Activated naive CD8-positive, alpha-beta T cell (primary cell): ENCODE measurements at regions not wholly inside any gene's neighbourhood (a gene's known extent, or its start where the extent isn't known, plus 50 kb on each side); places are given as distances from the start of the nearest gene placed in this dataset.

Experiments
- H3K27ac Mint-ChIP-seq: one replicate; pipeline ENCODE4 v1.8.0; 2021; ENCODE audit warnings: mixed read lengths
- H3K27me3 Mint-ChIP-seq: one replicate; pipeline ENCODE4 v1.8.0; 2021; ENCODE audit warnings: mixed read lengths
- H3K36me3 Mint-ChIP-seq: one replicate; pipeline ENCODE4 v1.8.0; 2021; ENCODE audit warnings: mixed read lengths
- H3K4me1 Mint-ChIP-seq: one replicate; pipeline ENCODE4 v1.8.0; 2021; ENCODE audit warnings: low read depth, mixed read lengths
- H3K4me3 Mint-ChIP-seq: one replicate; pipeline ENCODE4 v1.8.0; 2021; ENCODE audit warnings: mild to moderate bottlenecking, mixed read lengths
- H3K9me3 Mint-ChIP-seq: one replicate; pipeline ENCODE4 v1.8.0; 2021; ENCODE audit warnings: low read depth, mixed read lengths

- peaks cover 10% of the 10 kb centered on the region for H3K27me3 Mint-ChIP-seq
Measured at GRCh38 chr10:78720091-78720490, 348.7 kb upstream of the ZMIZ1 start.

GRCh38 chr10:78721231-78721630 is 347.5 kb upstream of the ZMIZ1 start:
- Mint-ChIP-seq H3K4me3 (no peak overlapping the region), H3K27me3 (peaks cover 10% of the 10 kb centered on the region), H3K4me1 (no peaks in the 10 kb centered on the region), H3K9me3 (no peaks in the 10 kb centered on the region), H3K36me3 (no peaks in the 10 kb centered on the region), H3K27ac (no peak overlapping the region)

More at GRCh38 chr10:78720091-78720490, 348.7 kb upstream of the ZMIZ1 start:
- Mint-ChIP-seq H3K27ac (no peak overlapping the region), H3K9me3 (no peaks in the 10 kb centered on the region), H3K4me1 (no peaks in the 10 kb centered on the region), H3K4me3 (no peak overlapping the region), H3K36me3 (no peaks in the 10 kb centered on the region)

GRCh38 chr10:78724846-78725245 is 343.9 kb upstream of the ZMIZ1 start:
- Mint-ChIP-seq H3K27ac (no peak overlapping the region), H3K4me3 (no peak overlapping the region), H3K36me3 (no peaks in the 10 kb centered on the region), H3K4me1 (no peaks in the 10 kb centered on the region), H3K9me3 (no peaks in the 10 kb centered on the region), H3K27me3 (peaks cover 8% of the 10 kb centered on the region)

- H3K4me3 Mint-ChIP-seq = no peak overlapping the region
- H3K36me3 Mint-ChIP-seq = no peaks in the 10 kb centered on the region
- H3K9me3 Mint-ChIP-seq = no peaks in the 10 kb centered on the region
- peaks cover 3% of the 10 kb centered on the region for H3K27me3 Mint-ChIP-seq
- H3K4me1 Mint-ChIP-seq = no peaks in the 10 kb centered on the region
- H3K27ac Mint-ChIP-seq = no peak overlapping the region
Measured at GRCh38 chr10:78726171-78726570, 342.6 kb upstream of the ZMIZ1 start.

GRCh38 chr10:78727251-78727650 is 341.5 kb upstream of the ZMIZ1 start:
- no peaks in the 10 kb centered on the region for H3K9me3 Mint-ChIP-seq
- H3K36me3 Mint-ChIP-seq = no peaks in the 10 kb centered on the region
- H3K4me3 Mint-ChIP-seq = no peak overlapping the region
- no peaks in the 10 kb centered on the region for H3K4me1 Mint-ChIP-seq
- peaks cover 2% of the 10 kb centered on the region for H3K27me3 Mint-ChIP-seq
- H3K27ac Mint-ChIP-seq = no peak overlapping the region

- peaks cover 2% of the 10 kb centered on the region for H3K27me3 Mint-ChIP-seq
- H3K27ac Mint-ChIP-seq = no peak overlapping the region
- H3K4me3 Mint-ChIP-seq = no peak overlapping the region
- H3K36me3 Mint-ChIP-seq = no peaks in the 10 kb centered on the region
- no peaks in the 10 kb centered on the region for H3K9me3 Mint-ChIP-seq
- no peaks in the 10 kb centered on the region for H3K4me1 Mint-ChIP-seq
Measured at GRCh38 chr10:78727728-78728127, 341.0 kb upstream of the ZMIZ1 start.

GRCh38 chr10:78728176-78728575 is 340.6 kb upstream of the ZMIZ1 start:
- no peaks in the 10 kb centered on the region for H3K4me1 Mint-ChIP-seq
- H3K27me3 Mint-ChIP-seq = peaks cover 2% of the 10 kb centered on the region
- H3K9me3 Mint-ChIP-seq = no peaks in the 10 kb centered on the region
- H3K4me3 Mint-ChIP-seq = no peak overlapping the region
- H3K27ac Mint-ChIP-seq = no peak overlapping the region
- H3K36me3 Mint-ChIP-seq = no peaks in the 10 kb centered on the region

- H3K27me3 Mint-ChIP-seq = peaks cover 2% of the 10 kb centered on the region
- H3K36me3 Mint-ChIP-seq = no peaks in the 10 kb centered on the region
- H3K9me3 Mint-ChIP-seq = no peaks in the 10 kb centered on the region
- no peaks in the 10 kb centered on the region for H3K4me1 Mint-ChIP-seq
- no peak overlapping the region for H3K27ac Mint-ChIP-seq
- no peak overlapping the region for H3K4me3 Mint-ChIP-seq
Measured at GRCh38 chr10:78729366-78729765, 339.4 kb upstream of the ZMIZ1 start.

- Mint-ChIP-seq H3K4me3 (no peak overlapping the region), H3K27me3 (peaks cover 2% of the 10 kb centered on the region)
Measured at GRCh38 chr10:78729800-78730199, 339.0 kb upstream of the ZMIZ1 start.

GRCh38 chr10:78730754-78731153 is 338.0 kb upstream of the ZMIZ1 start:
- no peaks in the 10 kb centered on the region for H3K4me1 Mint-ChIP-seq
- peaks cover 2% of the 10 kb centered on the region for H3K27me3 Mint-ChIP-seq
- no peak overlapping the region for H3K4me3 Mint-ChIP-seq
- no peak overlapping the region for H3K27ac Mint-ChIP-seq
- H3K9me3 Mint-ChIP-seq = no peaks in the 10 kb centered on the region
- no peaks in the 10 kb centered on the region for H3K36me3 Mint-ChIP-seq

More at GRCh38 chr10:78729800-78730199, 339.0 kb upstream of the ZMIZ1 start:
- Mint-ChIP-seq H3K27ac (no peak overlapping the region), H3K36me3 (no peaks in the 10 kb centered on the region), H3K4me1 (no peaks in the 10 kb centered on the region), H3K9me3 (no peaks in the 10 kb centered on the region)

GRCh38 chr10:78731675-78732074 is 337.1 kb upstream of the ZMIZ1 start:
- Mint-ChIP-seq H3K4me3 (no peak overlapping the region), H3K4me1 (no peaks in the 10 kb centered on the region), H3K9me3 (no peaks in the 10 kb centered on the region), H3K27ac (no peak overlapping the region), H3K27me3 (peaks cover 2% of the 10 kb centered on the region), H3K36me3 (no peaks in the 10 kb centered on the region)

- peaks cover 2% of the 10 kb centered on the region for H3K27me3 Mint-ChIP-seq
- H3K9me3 Mint-ChIP-seq = no peaks in the 10 kb centered on the region
- H3K4me1 Mint-ChIP-seq = no peaks in the 10 kb centered on the region
- H3K27ac Mint-ChIP-seq = no peak overlapping the region
- H3K4me3 Mint-ChIP-seq = no peak overlapping the region
- no peaks in the 10 kb centered on the region for H3K36me3 Mint-ChIP-seq
Measured at GRCh38 chr10:78732381-78732780, 336.4 kb upstream of the ZMIZ1 start.

- Mint-ChIP-seq H3K9me3 (no peaks in the 10 kb centered on the region), H3K4me1 (peaks cover 5% of the 10 kb centered on the region), H3K36me3 (no peaks in the 10 kb centered on the region), H3K4me3 (no peak overlapping the region), H3K27me3 (peaks cover 2% of the 10 kb centered on the region), H3K27ac (no peak overlapping the region)
Measured at GRCh38 chr10:78736926-78737630, 331.7 kb upstream of the ZMIZ1 start.

- H3K36me3 Mint-ChIP-seq = no peaks in the 10 kb centered on the region
- no peaks in the 10 kb centered on the region for H3K9me3 Mint-ChIP-seq
- peaks cover 2% of the 10 kb centered on the region for H3K27me3 Mint-ChIP-seq
- H3K27ac Mint-ChIP-seq = no peak overlapping the region
- H3K4me3 Mint-ChIP-seq = no peak overlapping the region
- H3K4me1 Mint-ChIP-seq = peaks cover 16% of the 10 kb centered on the region
Measured at GRCh38 chr10:78737883-78738856, 330.6 kb upstream of the ZMIZ1 start.

- Mint-ChIP-seq H3K4me1 (peaks cover 22% of the 10 kb centered on the region), H3K27me3 (peaks cover 2% of the 10 kb centered on the region), H3K36me3 (no peaks in the 10 kb centered on the region), H3K27ac (no peak overlapping the region), H3K4me3 (no peak overlapping the region), H3K9me3 (no peaks in the 10 kb centered on the region)
Measured at GRCh38 chr10:78738861-78739260, 329.9 kb upstream of the ZMIZ1 start.
